ENCODE measurements at regions not wholly inside any gene's neighbourhood (a gene's known extent, or its start where the extent isn't known, plus 50 kb on each side); places are given as distances from the start of the nearest gene placed in this dataset.

GRCh38 chr11:70865356-70865755, 387.0 kb downstream of the SHANK2 start:
- DNase-seq (ENCODE audit: low spot score) (no peak), ATAC-seq (ENCODE audit: low read depth) (no peak)
- no peak for TF ChIP-seq CTCF (IDR thresholded peaks at IDR 0.05; ENCODE audit: poor library complexity, severe bottlenecking)
- Histone ChIP-seq H3K4me3 (ENCODE audit: severe bottlenecking) (no peak overlapping the region), H3K27ac (ENCODE audit: poor library complexity, severe bottlenecking) (no peak overlapping the region), H3K36me3 (ENCODE audit: low read depth) (no peaks in the 10 kb centered on the region), H3K27me3 (ENCODE audit: insufficient read depth, poor library complexity, severe bottlenecking) (no peaks in the 10 kb centered on the region), H3K4me1 (ENCODE audit: insufficient read depth, poor library complexity, severe bottlenecking) (no peaks in the 10 kb centered on the region), H3K9me3 (ENCODE audit: severe bottlenecking) (no peaks in the 10 kb centered on the region)

- ATAC-seq (ENCODE audit: low read depth) (no peak), DNase-seq (ENCODE audit: low spot score) (no peak)
- no peak for TF ChIP-seq CTCF (IDR thresholded peaks at IDR 0.05; ENCODE audit: poor library complexity, severe bottlenecking)
- Histone ChIP-seq H3K4me3 (ENCODE audit: severe bottlenecking) (no peak overlapping the region), H3K27ac (ENCODE audit: poor library complexity, severe bottlenecking) (no peak overlapping the region), H3K27me3 (ENCODE audit: insufficient read depth, poor library complexity, severe bottlenecking) (no peaks in the 10 kb centered on the region), H3K36me3 (ENCODE audit: low read depth) (no peaks in the 10 kb centered on the region), H3K9me3 (ENCODE audit: severe bottlenecking) (no peaks in the 10 kb centered on the region), H3K4me1 (ENCODE audit: insufficient read depth, poor library complexity, severe bottlenecking) (no peaks in the 10 kb centered on the region)
Observed at GRCh38 chr11:70866834-70867233, 385.5 kb downstream of the SHANK2 start.

GRCh38 chr11:70867281-70868047, 384.9 kb downstream of the SHANK2 start:
- H3K9me3 ChIP-seq (ENCODE audit: severe bottlenecking) = no peaks in the 10 kb centered on the region
- TF ChIP-seq CTCF (IDR thresholded peaks at IDR 0.05; ENCODE audit: poor library complexity, severe bottlenecking) = no peak
- no peak overlapping the region for H3K27ac ChIP-seq (ENCODE audit: poor library complexity, severe bottlenecking)
- H3K27me3 ChIP-seq (ENCODE audit: insufficient read depth, poor library complexity, severe bottlenecking) = no peaks in the 10 kb centered on the region
- ATAC-seq (ENCODE audit: low read depth) (no peak), DNase-seq (ENCODE audit: low spot score) (no peak)
- no peaks in the 10 kb centered on the region for H3K36me3 ChIP-seq (ENCODE audit: low read depth)
- H3K4me3 ChIP-seq (ENCODE audit: severe bottlenecking) = no peak overlapping the region
- no peaks in the 10 kb centered on the region for H3K4me1 ChIP-seq (ENCODE audit: insufficient read depth, poor library complexity, severe bottlenecking)

GRCh38 chr11:70868341-70868885, 384.0 kb downstream of the SHANK2 start:
- H3K27me3 ChIP-seq (ENCODE audit: insufficient read depth, poor library complexity, severe bottlenecking) = no peaks in the 10 kb centered on the region
- no peaks in the 10 kb centered on the region for H3K36me3 ChIP-seq (ENCODE audit: low read depth)
- H3K4me3 ChIP-seq (ENCODE audit: severe bottlenecking) = no peak overlapping the region
- no peaks in the 10 kb centered on the region for H3K9me3 ChIP-seq (ENCODE audit: severe bottlenecking)
- no peak for DNase-seq (ENCODE audit: low spot score)
- no peak for TF ChIP-seq CTCF (IDR thresholded peaks at IDR 0.05; ENCODE audit: poor library complexity, severe bottlenecking)
- no peak for ATAC-seq (ENCODE audit: low read depth)
- H3K4me1 ChIP-seq (ENCODE audit: insufficient read depth, poor library complexity, severe bottlenecking) = no peaks in the 10 kb centered on the region
- no peak overlapping the region for H3K27ac ChIP-seq (ENCODE audit: poor library complexity, severe bottlenecking)

- H3K27me3 ChIP-seq (ENCODE audit: insufficient read depth, poor library complexity, severe bottlenecking) = no peaks in the 10 kb centered on the region
- H3K9me3 ChIP-seq (ENCODE audit: severe bottlenecking) = no peaks in the 10 kb centered on the region
- no peak for TF ChIP-seq CTCF (IDR thresholded peaks at IDR 0.05; ENCODE audit: poor library complexity, severe bottlenecking)
Observed at GRCh38 chr11:70869054-70869453, 383.3 kb downstream of the SHANK2 start.

More at GRCh38 chr11:70869054-70869453, 383.3 kb downstream of the SHANK2 start:
- Histone ChIP-seq H3K4me1 (ENCODE audit: insufficient read depth, poor library complexity, severe bottlenecking) (no peaks in the 10 kb centered on the region), H3K27ac (ENCODE audit: poor library complexity, severe bottlenecking) (no peak overlapping the region), H3K36me3 (ENCODE audit: low read depth) (no peaks in the 10 kb centered on the region), H3K4me3 (ENCODE audit: severe bottlenecking) (no peak overlapping the region)
- DNase-seq (ENCODE audit: low spot score) = no peak
- no peak for ATAC-seq (ENCODE audit: low read depth)

All from RWPE2 (cell line).